SK-N-SH treated with all-trans-retinoic acid at 6 μM for 48 hours (cell line): ENCODE measurements at regions not wholly inside any gene's neighbourhood (a gene's known extent, or its start where the extent isn't known, plus 50 kb on each side); places are given as distances from the start of the nearest gene placed in this dataset.

Experiments used
- ATAC-seq: fragments of 200-7000 bp; cut with Tn5 transposase; 3 replicates; pipeline ENCODE4 v1.9.1; 2020; ENCODE audit warnings: mild to moderate bottlenecking, moderate library complexity
- ARNTL ChIP-seq: fragments of 450-650 bp; formaldehyde crosslinking; IDR thresholded peaks from 2 replicates; pipeline ENCODE4 v1.5.0; 2020; ENCODE audit warnings: low read depth, mild to moderate bottlenecking, moderate library complexity, borderline replicate concordance
- BACH2 ChIP-seq: fragments of 250-450 bp; sonication (Bioruptor Pico); IDR thresholded peaks from 2 replicates; pipeline ENCODE4 v1.9.0; 2021; ENCODE audit warnings: mild to moderate bottlenecking, borderline replicate concordance
- CREB5 ChIP-seq: fragments of 250-450 bp; sonication (Bioruptor Pico); IDR thresholded peaks from 2 replicates; pipeline ENCODE4 v1.5.1; 2020; ENCODE audit warnings: low read depth, mild to moderate bottlenecking, moderate library complexity
- CSDC2 ChIP-seq: fragments of 250-450 bp; sonication (Bioruptor Pico); IDR thresholded peaks from 2 replicates; pipeline ENCODE4 v1.5.0; 2020; ENCODE audit warnings: mild to moderate bottlenecking, moderate library complexity
- CSRNP3 ChIP-seq: fragments of 250-450 bp; sonication (Bioruptor Pico); IDR thresholded peaks from 2 replicates; pipeline ENCODE4 v1.5.1; 2021; ENCODE audit warnings: mild to moderate bottlenecking, moderate library complexity
- ESRRG ChIP-seq: fragments of 250-450 bp; sonication (Bioruptor Pico); IDR thresholded peaks from 2 replicates; pipeline ENCODE4 v1.6.1; 2021; ENCODE audit warnings: mild to moderate bottlenecking
- ISL1 ChIP-seq: fragments of 250-450 bp; sonication (Bioruptor Pico); IDR thresholded peaks from 2 replicates; pipeline ENCODE4 v2.1.2; 2022; ENCODE audit warnings: mild to moderate bottlenecking, moderate library complexity
- OSR1 ChIP-seq: fragments of 250-450 bp; sonication (Bioruptor Pico); IDR thresholded peaks from 2 replicates; pipeline ENCODE4 v1.8.0; 2022; ENCODE audit warnings: moderate library complexity, mild to moderate bottlenecking, inconsistent platforms
- POU6F1 ChIP-seq: fragments of 250-450 bp; sonication (Bioruptor Pico); IDR thresholded peaks from 2 replicates; pipeline ENCODE4 v1.8.0; 2021; ENCODE audit warnings: low read depth, mild to moderate bottlenecking, moderate library complexity, borderline replicate concordance
- PPARA ChIP-seq: fragments of 250-450 bp; sonication (Bioruptor Pico); IDR thresholded peaks from 2 replicates; pipeline ENCODE4 v1.5.0; 2020; ENCODE audit warnings: mild to moderate bottlenecking, borderline replicate concordance
- RARB ChIP-seq: fragments of 250-450 bp; sonication (Bioruptor Pico); IDR thresholded peaks from 2 replicates; pipeline ENCODE4 v1.8.0; 2021; ENCODE audit warnings: mild to moderate bottlenecking, moderate library complexity
- SNAI2 ChIP-seq: fragments of 250-450 bp; sonication (Bioruptor Pico); IDR thresholded peaks from 2 replicates; pipeline ENCODE4 v1.5.0; 2020; ENCODE audit warnings: mild to moderate bottlenecking, moderate library complexity
- TCF4 ChIP-seq: fragments of 250-450 bp; sonication (Bioruptor Pico); IDR thresholded peaks from 2 replicates; pipeline ENCODE4 v1.8.0; 2021; ENCODE audit warnings: mild to moderate bottlenecking, moderate library complexity, borderline replicate concordance
- TOX ChIP-seq: fragments of 250-450 bp; sonication (Bioruptor Pico); IDR thresholded peaks from 2 replicates; pipeline ENCODE4 v1.8.0; 2021; ENCODE audit warnings: mild to moderate bottlenecking, moderate library complexity, borderline replicate concordance
- ZC3H10 ChIP-seq: fragments of 250-450 bp; sonication (Bioruptor Pico); IDR thresholded peaks from 2 replicates; pipeline ENCODE4 v1.5.1; 2021; ENCODE audit warnings: mild to moderate bottlenecking, moderate library complexity
- ZFP3 ChIP-seq: fragments of 250-450 bp; sonication (Bioruptor Pico); IDR thresholded peaks from 2 replicates; pipeline ENCODE4 v1.5.0; 2020; ENCODE audit warnings: mild to moderate bottlenecking, moderate library complexity
- ZFP30 ChIP-seq: fragments of 450-650 bp; formaldehyde crosslinking; IDR thresholded peaks from 2 replicates; pipeline ENCODE4 v1.5.0; 2022; ENCODE audit warnings: mild to moderate bottlenecking, moderate library complexity
- ZNF565 ChIP-seq: fragments of 450-650 bp; formaldehyde crosslinking; conservative IDR thresholded peaks from 2 replicates; pipeline ENCODE4 v1.5.0; 2020; ENCODE audit warnings: low read depth, mild to moderate bottlenecking, moderate library complexity
- ZNF70 ChIP-seq: fragments of 450-650 bp; formaldehyde crosslinking; IDR thresholded peaks from 2 replicates; pipeline ENCODE4 v1.5.0; 2020; ENCODE audit warnings: mild to moderate bottlenecking, moderate library complexity
- ZNF8 ChIP-seq: fragments of 450-650 bp; formaldehyde crosslinking; IDR thresholded peaks from 2 replicates; pipeline ENCODE4 v1.5.0; 2020; ENCODE audit warnings: mild to moderate bottlenecking, moderate library complexity
- TF ChIP-seq, protein P1 (sequence below): fragments of 250-450 bp; sonication (Bioruptor Pico); IDR thresholded peaks from 2 replicates; pipeline ENCODE4 v1.5.0; 2020; ENCODE audit warnings: mild to moderate bottlenecking, moderate library complexity
- TF ChIP-seq, protein P2 (sequence below): fragments of 250-450 bp; sonication (Bioruptor Pico); IDR thresholded peaks from 2 replicates; pipeline ENCODE4 v1.8.0; 2020; ENCODE audit warnings: mild to moderate bottlenecking, moderate library complexity, borderline replicate concordance

GRCh38 chrX:39856472-39857121 lies 241.2 kb downstream of the BCOR start:
- TF ChIP-seq ZNF8 = no peak
- TF ChIP-seq, protein P1, sequence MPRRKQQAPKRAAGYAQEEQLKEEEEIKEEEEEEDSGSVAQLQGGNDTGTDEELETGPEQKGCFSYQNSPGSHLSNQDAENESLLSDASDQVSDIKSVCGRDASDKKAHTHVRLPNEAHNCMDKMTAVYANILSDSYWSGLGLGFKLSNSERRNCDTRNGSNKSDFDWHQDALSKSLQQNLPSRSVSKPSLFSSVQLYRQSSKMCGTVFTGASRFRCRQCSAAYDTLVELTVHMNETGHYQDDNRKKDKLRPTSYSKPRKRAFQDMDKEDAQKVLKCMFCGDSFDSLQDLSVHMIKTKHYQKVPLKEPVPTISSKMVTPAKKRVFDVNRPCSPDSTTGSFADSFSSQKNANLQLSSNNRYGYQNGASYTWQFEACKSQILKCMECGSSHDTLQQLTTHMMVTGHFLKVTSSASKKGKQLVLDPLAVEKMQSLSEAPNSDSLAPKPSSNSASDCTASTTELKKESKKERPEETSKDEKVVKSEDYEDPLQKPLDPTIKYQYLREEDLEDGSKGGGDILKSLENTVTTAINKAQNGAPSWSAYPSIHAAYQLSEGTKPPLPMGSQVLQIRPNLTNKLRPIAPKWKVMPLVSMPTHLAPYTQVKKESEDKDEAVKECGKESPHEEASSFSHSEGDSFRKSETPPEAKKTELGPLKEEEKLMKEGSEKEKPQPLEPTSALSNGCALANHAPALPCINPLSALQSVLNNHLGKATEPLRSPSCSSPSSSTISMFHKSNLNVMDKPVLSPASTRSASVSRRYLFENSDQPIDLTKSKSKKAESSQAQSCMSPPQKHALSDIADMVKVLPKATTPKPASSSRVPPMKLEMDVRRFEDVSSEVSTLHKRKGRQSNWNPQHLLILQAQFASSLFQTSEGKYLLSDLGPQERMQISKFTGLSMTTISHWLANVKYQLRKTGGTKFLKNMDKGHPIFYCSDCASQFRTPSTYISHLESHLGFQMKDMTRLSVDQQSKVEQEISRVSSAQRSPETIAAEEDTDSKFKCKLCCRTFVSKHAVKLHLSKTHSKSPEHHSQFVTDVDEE = no peak
- no peak for TF ChIP-seq POU6F1 (CRISPR knock-in tag)
- TF ChIP-seq, protein P2, sequence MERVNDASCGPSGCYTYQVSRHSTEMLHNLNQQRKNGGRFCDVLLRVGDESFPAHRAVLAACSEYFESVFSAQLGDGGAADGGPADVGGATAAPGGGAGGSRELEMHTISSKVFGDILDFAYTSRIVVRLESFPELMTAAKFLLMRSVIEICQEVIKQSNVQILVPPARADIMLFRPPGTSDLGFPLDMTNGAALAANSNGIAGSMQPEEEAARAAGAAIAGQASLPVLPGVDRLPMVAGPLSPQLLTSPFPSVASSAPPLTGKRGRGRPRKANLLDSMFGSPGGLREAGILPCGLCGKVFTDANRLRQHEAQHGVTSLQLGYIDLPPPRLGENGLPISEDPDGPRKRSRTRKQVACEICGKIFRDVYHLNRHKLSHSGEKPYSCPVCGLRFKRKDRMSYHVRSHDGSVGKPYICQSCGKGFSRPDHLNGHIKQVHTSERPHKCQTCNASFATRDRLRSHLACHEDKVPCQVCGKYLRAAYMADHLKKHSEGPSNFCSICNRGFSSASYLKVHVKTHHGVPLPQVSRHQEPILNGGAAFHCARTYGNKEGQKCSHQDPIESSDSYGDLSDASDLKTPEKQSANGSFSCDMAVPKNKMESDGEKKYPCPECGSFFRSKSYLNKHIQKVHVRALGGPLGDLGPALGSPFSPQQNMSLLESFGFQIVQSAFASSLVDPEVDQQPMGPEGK (CRISPR knock-in tag) = no peak
- no peak for TF ChIP-seq ISL1 (CRISPR knock-in tag)
- TF ChIP-seq ZNF565 (CRISPR knock-in tag) = no peak
- no peak for TF ChIP-seq ZFP30 (CRISPR knock-in tag)
- no peak for TF ChIP-seq SNAI2 (CRISPR knock-in tag)
- no peak for TF ChIP-seq CSDC2
- no peak for ATAC-seq

- TF ChIP-seq ARNTL (no peak), CSRNP3 (CRISPR knock-in tag) (no peak), ISL1 (CRISPR knock-in tag) (no peak), ZNF70 (no peak), POU6F1 (CRISPR knock-in tag) (no peak), RARB (CRISPR knock-in tag) (no peak), BACH2 (CRISPR knock-in tag) (no peak), OSR1 (no peak), CREB5 (CRISPR knock-in tag) (no peak), ZFP3 (CRISPR knock-in tag) (no peak), TOX (CRISPR knock-in tag) (no peak), ZC3H10 (no peak), PPARA (CRISPR knock-in tag) (no peak), ESRRG (CRISPR knock-in tag) (no peak), TCF4 (CRISPR knock-in tag) (no peak), CSDC2 (no peak), ZNF565 (CRISPR knock-in tag) (no peak), SNAI2 (CRISPR knock-in tag) (no peak), ZFP30 (CRISPR knock-in tag) (no peak)
- TF ChIP-seq, protein P1 = no peak
- TF ChIP-seq, all 23 proteins: peak for 0
- no peak for ATAC-seq
Measured at GRCh38 chrX:39857780-39858179, 240.0 kb downstream of the BCOR start.
